H1 (cell line): ENCODE measurements at regions not wholly inside any gene's neighbourhood (a gene's known extent, or its start where the extent isn't known, plus 50 kb on each side); places are given as distances from the start of the nearest gene placed in this dataset.

Experiments used
- CTCF ChIA-PET: fragments of 300-600 bp; sonication (Branson Sonifier 250); formaldehyde crosslinking; loops from one replicate; lab custom pipeline; 2021; ENCODE audit not compliant: partially characterized antibody; lab: Charles Lee
- POLR2A ChIA-PET: fragments of 300-600 bp; sonication (Branson Sonifier 250); formaldehyde crosslinking; loops from one replicate; lab custom pipeline; 2021; ENCODE audit warnings: inconsistent platforms; ENCODE audit not compliant: partially characterized antibody; lab: Charles Lee
- DNase-seq, 2 experiments: peaks; one replicate each; pipeline versions ENCODE4 v3.0.0 to v3.0.0-alpha.2; 2010 to 2022; ENCODE audit warnings: low spot score in 2 of 2, low read depth in 1 of 2, mixed read lengths in 1 of 2
- FAIRE-seq: peaks from 2 replicates; lab custom pipeline; 2011; peaks lifted over from hg19 to GRCh38; lab: Jason Lieb, UNC
- H2AFZ ChIP-seq: 2 replicates; pipeline ENCODE4 v1.8.1; 2012; ENCODE audit warnings: low read length, inconsistent platforms
- H2AK5ac ChIP-seq: 2 replicates; pipeline ENCODE4 v1.6.1; 2013; ENCODE audit warnings: low read depth, low read length
- H2BK120ac ChIP-seq: replicated peaks from 2 replicates; pipeline ENCODE3; 2013; ENCODE audit warnings: low read depth, low read length, inconsistent platforms
- H2BK12ac ChIP-seq: 2 replicates; pipeline ENCODE4 v1.6.1; 2013; ENCODE audit warnings: low read depth, low read length
- H2BK15ac ChIP-seq: 2 replicates; pipeline ENCODE4 v1.6.1; 2013; ENCODE audit warnings: low read length
- H2BK20ac ChIP-seq: 2 replicates; pipeline ENCODE4 v1.6.1; 2013; ENCODE audit warnings: low read length
- H2BK5ac ChIP-seq: 2 replicates; pipeline ENCODE4 v1.6.1; 2013; ENCODE audit warnings: low read depth, low read length
- H3K14ac ChIP-seq: 2 replicates; pipeline ENCODE4 v1.6.1; 2013; ENCODE audit warnings: inconsistent platforms; ENCODE audit not compliant: insufficient read length
- H3K18ac ChIP-seq: 2 replicates; pipeline ENCODE4 v1.6.1; 2013; ENCODE audit warnings: low read length; ENCODE audit errors: extremely low read depth
- H3K23ac ChIP-seq: 2 replicates; pipeline ENCODE4 v1.6.1; 2013; ENCODE audit warnings: inconsistent platforms; ENCODE audit not compliant: insufficient read length
- H3K23me2 ChIP-seq: 2 replicates; pipeline ENCODE4 v1.6.1; 2013; ENCODE audit warnings: low read depth, low read length
- H3K27ac ChIP-seq: 2 replicates; pipeline ENCODE4 v1.6.1; 2011; ENCODE audit warnings: low read depth, low read length, inconsistent platforms
- H3K27me3 ChIP-seq, 4 experiments: replicated peaks in 1 of 4; 1 replicate in 1 of 4; 2 replicates in 3 of 4; pipeline versions ENCODE4 v1.6.1 to v1.8.1; 2011 to 2013; ENCODE audit warnings: low read length in 3 of 4, mild to moderate bottlenecking in 3 of 4, inconsistent platforms in 2 of 4, mixed read lengths in 2 of 4, moderate library complexity in 1 of 4; ENCODE audit not compliant: control insufficient read depth in 3 of 4, insufficient read depth in 3 of 4; ENCODE audit errors: extremely low read depth in 1 of 4
- H3K36me3 ChIP-seq, 4 experiments: 2 replicates each; pipeline versions ENCODE4 v1.6.1 to v1.8.1; 2011 to 2013; ENCODE audit warnings: mild to moderate bottlenecking in 4 of 4, low read length in 3 of 4, moderate library complexity in 2 of 4, control low read depth in 1 of 4, inconsistent platforms in 1 of 4; ENCODE audit not compliant: insufficient read depth in 4 of 4, control insufficient read depth in 2 of 4
- H3K4ac ChIP-seq: replicated peaks from 2 replicates; pipeline ENCODE3; 2013; ENCODE audit warnings: low read length, low read depth, mixed read lengths, inconsistent platforms; ENCODE audit not compliant: insufficient read length
- H3K4me1 ChIP-seq, 4 experiments: replicated peaks in 1 of 4; 1 replicate in 1 of 4; 2 replicates in 3 of 4; pipeline versions ENCODE4 v1.6.1 to v1.8.1; 2011 to 2013; ENCODE audit warnings: low read length in 3 of 4, inconsistent platforms in 2 of 4, mixed read lengths in 1 of 4; ENCODE audit not compliant: insufficient read depth in 4 of 4, control insufficient read depth in 3 of 4
- H3K4me2 ChIP-seq, 2 experiments: 2 replicates each; pipeline versions ENCODE4 v1.6.1 to v1.8.1; 2011 to 2013; ENCODE audit warnings: low read depth in 2 of 2, low read length in 2 of 2, control low read depth in 1 of 2, inconsistent platforms in 1 of 2, mild to moderate bottlenecking in 1 of 2; ENCODE audit not compliant: insufficient read depth in 1 of 2
- H3K4me3 ChIP-seq, 4 experiments: fragments of 200-600, 300-600 bp in 1 of 4; sonication (generic), shearing (Covaris generic), sonication (Bioruptor Twin) in 1 of 4; 2 replicates each; pipeline versions ENCODE4 v1.5.1 to v1.8.1; 2011 to 2016; ENCODE audit warnings: low read length in 4 of 4, low read depth in 3 of 4, control low read depth in 2 of 4, inconsistent platforms in 2 of 4, mild to moderate bottlenecking in 2 of 4, mixed read lengths in 1 of 4, moderate library complexity in 1 of 4; ENCODE audit not compliant: insufficient read depth in 2 of 4; ENCODE audit errors: extremely low read depth in 1 of 4
- H3K56ac ChIP-seq: replicated peaks from 2 replicates; pipeline ENCODE3; 2013; ENCODE audit warnings: low read depth, mild to moderate bottlenecking, mixed read lengths, low read length, inconsistent platforms; ENCODE audit not compliant: insufficient read length
- H3K79me1 ChIP-seq: 2 replicates; pipeline ENCODE4 v1.6.1; 2013; ENCODE audit warnings: low read depth, low read length, control low read depth
- H3K79me2 ChIP-seq, 2 experiments: 2 replicates each; pipeline versions ENCODE4 v1.6.1 to v1.8.1; 2012 to 2013; ENCODE audit warnings: low read length in 2 of 2, mild to moderate bottlenecking in 2 of 2, inconsistent platforms in 1 of 2; ENCODE audit not compliant: insufficient read depth in 2 of 2, control insufficient read depth in 1 of 2
- H3K9ac ChIP-seq, 4 experiments: replicated peaks in 1 of 4; 1 replicate in 1 of 4; 2 replicates in 3 of 4; pipeline versions ENCODE4 v1.6.1 to v1.8.1; 2011 to 2013; ENCODE audit warnings: low read depth in 3 of 4, low read length in 3 of 4, control low read depth in 2 of 4, mild to moderate bottlenecking in 2 of 4, moderate library complexity in 2 of 4, inconsistent platforms in 1 of 4; ENCODE audit errors: extremely low read depth in 1 of 4
- H3K9me3 ChIP-seq, 2 experiments: 2 replicates each; pipeline versions ENCODE4 v1.6.1 to v1.8.1; 2012 to 2013; ENCODE audit warnings: mild to moderate bottlenecking in 2 of 2, moderate library complexity in 2 of 2, control low read depth in 1 of 2, inconsistent platforms in 1 of 2, low read depth in 1 of 2, low read length in 1 of 2, mixed read lengths in 1 of 2; ENCODE audit not compliant: insufficient read depth in 2 of 2
- H4K20me1 ChIP-seq, 2 experiments: replicated peaks in 1 of 2; 2 replicates each; pipeline versions ENCODE3 to v1.8.1; 2011 to 2013; ENCODE audit warnings: inconsistent platforms in 2 of 2, low read length in 2 of 2, mild to moderate bottlenecking in 1 of 2; ENCODE audit not compliant: insufficient read depth in 2 of 2, control insufficient read depth in 1 of 2
- H4K5ac ChIP-seq: 2 replicates; pipeline ENCODE4 v1.6.1; 2013; ENCODE audit warnings: low read length, low read depth, mixed read lengths, inconsistent platforms; ENCODE audit not compliant: insufficient read length
- H4K8ac ChIP-seq: 2 replicates; pipeline ENCODE4 v1.8.0; 2013; ENCODE audit warnings: mild to moderate bottlenecking, moderate library complexity, low read length, inconsistent platforms; ENCODE audit not compliant: insufficient read depth; ENCODE audit errors: extremely low read depth
- H4K91ac ChIP-seq: replicated peaks from 2 replicates; pipeline ENCODE3; 2013; ENCODE audit warnings: low read length, mixed read lengths, inconsistent platforms; ENCODE audit not compliant: insufficient read length
- CREB1 ChIP-seq: IDR thresholded peaks from 2 replicates; pipeline ENCODE4 v1.6.1; 2012; ENCODE audit warnings: inconsistent platforms
- PHF8 ChIP-seq: fragments of 200-600 bp; sonication (generic); conservative IDR thresholded peaks from 2 replicates; pipeline ENCODE4 v1.7.1; 2012; ENCODE audit warnings: low read depth, mild to moderate bottlenecking, inconsistent platforms, low read length, moderate library complexity
- POLR2A ChIP-seq, 2 experiments: IDR thresholded peaks; 1 replicate in 1 of 2; 2 replicates in 1 of 2; pipeline ENCODE4 v1.6.1; 2011; ENCODE audit warnings: low read depth in 2 of 2, low read length in 2 of 2, mild to moderate bottlenecking in 2 of 2; ENCODE audit errors: control extremely low read depth in 1 of 2
- POU5F1 ChIP-seq: IDR thresholded peaks from 2 replicates; pipeline ENCODE4 v1.6.1; 2011; ENCODE audit warnings: low read depth, mild to moderate bottlenecking, low read length, moderate library complexity
- WGBS, 2 experiments: shearing (Covaris generic) in 1 of 2; methylation state at CpG; one replicate each; pipeline versions ENCODE4 v1.1.6 to v1.1.7; 2013 to 2015; ENCODE audit warnings: low lambda C conversion rate in 2 of 2, mixed read lengths in 2 of 2, inconsistent platforms in 1 of 2, low coverage in 1 of 2, missing lambda C conversion rate in 1 of 2; ENCODE audit not compliant: insufficient replicate concordance in 2 of 2, insufficient coverage in 1 of 2, insufficient read length in 1 of 2; ENCODE audit errors: extremely low coverage in 1 of 2, missing lambda C conversion rate in 1 of 2; 5-methylcytosine and 5-hydroxymethylcytosine counted together
- TF ChIP-seq, protein P1 (sequence below), 3 experiments: IDR thresholded peaks; 1 replicate in 2 of 3; 2 replicates in 1 of 3; pipeline versions ENCODE4 v1.5.1 to v1.6.1; 2011; ENCODE audit warnings: low read length in 3 of 3, mild to moderate bottlenecking in 3 of 3, inconsistent platforms in 2 of 3, low read depth in 1 of 3, moderate library complexity in 1 of 3; ENCODE audit not compliant: insufficient read depth in 1 of 3; ENCODE audit errors: control extremely low read depth in 1 of 3

DNA sequence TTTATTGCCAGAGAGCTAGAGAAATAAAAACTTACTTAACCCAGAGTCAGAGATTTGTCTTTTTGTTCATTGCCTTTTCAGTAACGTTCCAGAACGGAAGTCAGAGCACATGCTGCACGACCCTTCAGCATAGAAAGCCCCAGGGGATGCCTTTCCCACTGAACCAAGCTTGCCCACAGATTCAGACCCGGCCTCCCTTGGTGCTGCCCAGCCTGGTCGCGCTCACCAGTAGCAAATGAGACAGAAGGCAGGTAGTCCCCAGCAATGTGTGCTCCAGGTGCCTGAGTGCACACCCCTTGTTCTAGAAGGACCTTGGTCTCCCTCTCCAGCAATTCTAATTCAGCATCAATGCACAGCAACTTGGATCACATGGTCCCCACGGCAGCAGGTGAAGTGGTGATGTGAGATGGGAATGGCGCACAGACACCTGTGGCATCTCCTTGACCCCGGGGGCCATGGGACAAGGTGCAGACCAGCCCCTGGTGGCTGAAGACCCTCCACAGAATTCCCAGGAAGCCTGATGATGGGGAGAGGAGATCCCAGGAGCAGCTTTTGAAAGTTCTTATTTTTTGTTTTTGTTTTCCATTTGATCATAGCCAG, 91.8 kb upstream of the IQSEC1 start:
- H4K91ac ChIP-seq = no peak overlapping the region
- H3K4ac ChIP-seq = no peak overlapping the region
- H4K5ac ChIP-seq = no peak overlapping the region
- no peaks in the 10 kb centered on the region for H3K79me1 ChIP-seq
- H2BK5ac ChIP-seq = peak overlapping the region; percentile 16; the same call in 1 of the 2 replicates
- no peak overlapping the region for H2BK20ac ChIP-seq
- H3K27ac ChIP-seq = no peak overlapping the region
- CTCF ChIA-PET = interaction anchor here (1.2 to 3.1 kb wide), 4 partner anchors 29 to 297 kb away, joined by 3 to 12 read pairs (median 4); no protein-coding TSS in a partner anchor
- no peaks in the 10 kb centered on the region for H3K27me3 ChIP-seq
- H3K14ac ChIP-seq = no peak overlapping the region
- no peak overlapping the region for H2BK15ac ChIP-seq
- POLR2A ChIA-PET = interaction anchor here (1.2 kb wide), 1 partner anchor 11 kb away, joined by 3 read pairs; no protein-coding TSS in a partner anchor
- H3K23ac ChIP-seq = no peak overlapping the region
- H2AFZ ChIP-seq = no peak overlapping the region
- no peak overlapping the region for H3K9ac ChIP-seq
- no peak for DNase-seq
- peaks cover 2 to 3% of the 10 kb centered on the region in 2 experiments; a peak in 3 of 4 replicates for H3K9me3 ChIP-seq
- H3K18ac ChIP-seq = no peak overlapping the region; the same call in 1 of the 2 replicates
- H3K36me3 ChIP-seq = no peaks in the 10 kb centered on the region
- no peak for FAIRE-seq
- H3K4me1 ChIP-seq = peaks cover 4 to 23% (median 18%) of the 10 kb centered on the region in 4 experiments
- H4K8ac ChIP-seq = no peak overlapping the region
- 90% methylated on average over 9 of the region's 9 CpGs; no CpG with 5 or more reads in 1 of the 2 experiments for WGBS, 2 experiments
- no peak overlapping the region for H3K56ac ChIP-seq
- no peak overlapping the region for H3K4me3 ChIP-seq
- no peak overlapping the region for H2BK120ac ChIP-seq
- H2AK5ac ChIP-seq = no peak overlapping the region
- no peaks in the 10 kb centered on the region for H3K79me2 ChIP-seq
- H2BK12ac ChIP-seq = peak overlapping the region; percentile 68; the same call in 1 of the 2 replicates
- no peak for TF ChIP-seq CREB1
- no peak for TF ChIP-seq POU5F1
- TF ChIP-seq POLR2A (IDR thresholded peaks at IDR 0.05; ENCODE audit: control extremely low read depth in 1 of 2, low read depth in 2 of 2, low read length in 2 of 2) = no peak
- TF ChIP-seq, protein P1, sequence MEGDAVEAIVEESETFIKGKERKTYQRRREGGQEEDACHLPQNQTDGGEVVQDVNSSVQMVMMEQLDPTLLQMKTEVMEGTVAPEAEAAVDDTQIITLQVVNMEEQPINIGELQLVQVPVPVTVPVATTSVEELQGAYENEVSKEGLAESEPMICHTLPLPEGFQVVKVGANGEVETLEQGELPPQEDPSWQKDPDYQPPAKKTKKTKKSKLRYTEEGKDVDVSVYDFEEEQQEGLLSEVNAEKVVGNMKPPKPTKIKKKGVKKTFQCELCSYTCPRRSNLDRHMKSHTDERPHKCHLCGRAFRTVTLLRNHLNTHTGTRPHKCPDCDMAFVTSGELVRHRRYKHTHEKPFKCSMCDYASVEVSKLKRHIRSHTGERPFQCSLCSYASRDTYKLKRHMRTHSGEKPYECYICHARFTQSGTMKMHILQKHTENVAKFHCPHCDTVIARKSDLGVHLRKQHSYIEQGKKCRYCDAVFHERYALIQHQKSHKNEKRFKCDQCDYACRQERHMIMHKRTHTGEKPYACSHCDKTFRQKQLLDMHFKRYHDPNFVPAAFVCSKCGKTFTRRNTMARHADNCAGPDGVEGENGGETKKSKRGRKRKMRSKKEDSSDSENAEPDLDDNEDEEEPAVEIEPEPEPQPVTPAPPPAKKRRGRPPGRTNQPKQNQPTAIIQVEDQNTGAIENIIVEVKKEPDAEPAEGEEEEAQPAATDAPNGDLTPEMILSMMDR (IDR thresholded peaks at IDR 0.05; ENCODE audit: control extremely low read depth in 1 of 3, insufficient read depth in 1 of 3, low read depth in 1 of 3, low read length in 3 of 3) = no peak
- no peak for TF ChIP-seq PHF8
- H4K20me1 ChIP-seq = no peaks in the 10 kb centered on the region
- no peak overlapping the region for H3K4me2 ChIP-seq
- no peaks in the 10 kb centered on the region for H3K23me2 ChIP-seq
